NT2/D1 (cell line): ENCODE measurements at regions not wholly inside any gene's neighbourhood (a gene's known extent, or its start where the extent isn't known, plus 50 kb on each side); places are given as distances from the start of the nearest gene placed in this dataset.

Experiments
- DNase-seq: peaks from one replicate; pipeline ENCODE4 v3.0.0-alpha.2; 2011; ENCODE audit warnings: low read depth, low spot score
- H3K27me3 ChIP-seq: 2 replicates; pipeline ENCODE4 v1.6.0; 2011; ENCODE audit warnings: mild to moderate bottlenecking; ENCODE audit not compliant: insufficient read length, insufficient read depth
- H3K36me3 ChIP-seq: 2 replicates; pipeline ENCODE4 v1.6.1; 2011; ENCODE audit warnings: mild to moderate bottlenecking, low read length, mixed read lengths; ENCODE audit not compliant: insufficient read depth, insufficient read length
- H3K4me1 ChIP-seq: 2 replicates; pipeline ENCODE4 v1.5.1; 2011; ENCODE audit not compliant: insufficient read depth, insufficient read length
- H3K4me3 ChIP-seq: 2 replicates; pipeline ENCODE4 v1.5.1; 2011; ENCODE audit warnings: low read depth; ENCODE audit not compliant: insufficient read length
- H3K9ac ChIP-seq: 2 replicates; pipeline ENCODE4 v1.6.0; 2011; ENCODE audit warnings: low read depth; ENCODE audit not compliant: insufficient read length
- H3K9me3 ChIP-seq: 2 replicates; pipeline ENCODE4 v1.5.1; 2011; ENCODE audit warnings: mild to moderate bottlenecking, low read length; ENCODE audit not compliant: insufficient read depth
- SUZ12 ChIP-seq: IDR thresholded peaks from 2 replicates; pipeline ENCODE4 v1.6.1; 2011; ENCODE audit not compliant: insufficient read length, insufficient read depth; ENCODE audit errors: extremely low read depth
- YY1 ChIP-seq: IDR thresholded peaks from 2 replicates; pipeline ENCODE4 v1.6.1; 2011; ENCODE audit not compliant: insufficient read length, insufficient read depth
- ZNF274 ChIP-seq: IDR thresholded peaks from 2 replicates; pipeline ENCODE4 v1.6.1; 2011; ENCODE audit warnings: mild to moderate bottlenecking, low read depth, low read length

GRCh38 chr2:181309586-181309985 is 147.6 kb upstream of the ITGA4 start:
- TF ChIP-seq ZNF274 (no peak), YY1 (no peak), SUZ12 (no peak)
- Histone ChIP-seq H3K27me3 (no peaks in the 10 kb centered on the region), H3K36me3 (no peaks in the 10 kb centered on the region), H3K4me1 (no peaks in the 10 kb centered on the region), H3K9me3 (no peaks in the 10 kb centered on the region), H3K9ac (no peak overlapping the region), H3K4me3 (no peak overlapping the region)
- DNase-seq, result no peak

- TF ChIP-seq SUZ12 (no peak), YY1 (no peak), ZNF274 (no peak)
- Histone ChIP-seq H3K36me3 (no peaks in the 10 kb centered on the region), H3K9me3 (no peaks in the 10 kb centered on the region), H3K4me3 (no peak overlapping the region), H3K9ac (no peak overlapping the region), H3K27me3 (no peaks in the 10 kb centered on the region), H3K4me1 (no peaks in the 10 kb centered on the region)
- no peak for DNase-seq
These were observed 146.2 kb upstream of the ITGA4 start for GRCh38 chr2:181310967-181311366.

- Histone ChIP-seq H3K9me3 (no peaks in the 10 kb centered on the region), H3K36me3 (no peaks in the 10 kb centered on the region), H3K4me1 (no peaks in the 10 kb centered on the region), H3K4me3 (no peak overlapping the region), H3K9ac (no peak overlapping the region), H3K27me3 (no peaks in the 10 kb centered on the region)
- TF ChIP-seq ZNF274 (no peak), YY1 (no peak), SUZ12 (no peak)
- no peak for DNase-seq
These were observed 145.3 kb upstream of the ITGA4 start for GRCh38 chr2:181311837-181312236.

- H3K27me3 ChIP-seq, result no peaks in the 10 kb centered on the region
- DNase-seq, result no peak
- H3K4me3 ChIP-seq, result no peak overlapping the region
- no peaks in the 10 kb centered on the region for H3K36me3 ChIP-seq
- H3K4me1 ChIP-seq, result no peaks in the 10 kb centered on the region
- no peaks in the 10 kb centered on the region for H3K9me3 ChIP-seq
- no peak for TF ChIP-seq YY1
- TF ChIP-seq SUZ12, result no peak
- no peak for TF ChIP-seq ZNF274
- H3K9ac ChIP-seq, result no peak overlapping the region
These were observed 144.7 kb upstream of the ITGA4 start for GRCh38 chr2:181312515-181312927.

GRCh38 chr2:181313845-181314244 is 143.3 kb upstream of the ITGA4 start:
- no peaks in the 10 kb centered on the region for H3K27me3 ChIP-seq
- TF ChIP-seq YY1, result no peak
- no peak for TF ChIP-seq ZNF274
- TF ChIP-seq SUZ12, result no peak
- no peak overlapping the region for H3K9ac ChIP-seq
- H3K4me1 ChIP-seq, result no peaks in the 10 kb centered on the region
- H3K4me3 ChIP-seq, result no peak overlapping the region
- no peak for DNase-seq
- no peaks in the 10 kb centered on the region for H3K36me3 ChIP-seq
- no peaks in the 10 kb centered on the region for H3K9me3 ChIP-seq

GRCh38 chr2:181314551-181314950 is 142.6 kb upstream of the ITGA4 start:
- Histone ChIP-seq H3K4me3 (no peak overlapping the region), H3K27me3 (no peaks in the 10 kb centered on the region), H3K9ac (no peak overlapping the region), H3K36me3 (no peaks in the 10 kb centered on the region), H3K9me3 (no peaks in the 10 kb centered on the region), H3K4me1 (no peaks in the 10 kb centered on the region)
- no peak for TF ChIP-seq SUZ12
- TF ChIP-seq YY1, result no peak
- TF ChIP-seq ZNF274, result no peak
- DNase-seq, result no peak

- H3K9me3 ChIP-seq, result no peaks in the 10 kb centered on the region
- H3K4me1 ChIP-seq, result no peaks in the 10 kb centered on the region
- TF ChIP-seq ZNF274 (no peak), YY1 (no peak), SUZ12 (no peak)
- H3K9ac ChIP-seq, result no peak overlapping the region
- H3K27me3 ChIP-seq, result no peaks in the 10 kb centered on the region
- DNase-seq, result no peak
- no peaks in the 10 kb centered on the region for H3K36me3 ChIP-seq
- H3K4me3 ChIP-seq, result no peak overlapping the region
These were observed 139.7 kb upstream of the ITGA4 start for GRCh38 chr2:181317511-181317910.
